Fibroblast of pulmonary artery (primary cell): ENCODE measurements at regions not wholly inside any gene's neighbourhood (a gene's known extent, or its start where the extent isn't known, plus 50 kb on each side); places are given as distances from the start of the nearest gene placed in this dataset.
"Not testable (repeated sequence)": the region's sequence is repeated elsewhere in the genome, so short reads cannot be mapped to it uniquely, and the experiment has no call there.

ENCODE experiments used
- DNase-seq: peaks from one replicate; pipeline ENCODE4 v3.0.0-alpha.2; 2010; ENCODE audit warnings: low read depth
- H3K4me3 ChIP-seq: replicated peaks from 2 replicates; pipeline ENCODE4 v1.5.1; 2011; ENCODE audit warnings: low read depth, mild to moderate bottlenecking, control low read depth, low read length, moderate library complexity
- CTCF ChIP-seq: IDR thresholded peaks from 2 replicates; pipeline ENCODE4 v1.5.1; 2011; ENCODE audit warnings: mild to moderate bottlenecking, control low read depth, low read length, inconsistent platforms; ENCODE audit errors: missing control alignments

- no peak overlapping the region for H3K4me3 ChIP-seq
- TF ChIP-seq CTCF = no peak
- DNase-seq = no peak
These were observed 312.2 kb downstream of the FAT4 start for GRCh38 chr4:125626946-125627345.

GRCh38 chr4:125639182-125639621 lies 324.4 kb downstream of the FAT4 start:
- DNase-seq = no peak
- H3K4me3 ChIP-seq = no peak overlapping the region
- no peak for TF ChIP-seq CTCF

- no peak for TF ChIP-seq CTCF
These were observed 326.9 kb downstream of the FAT4 start for GRCh38 chr4:125641611-125642010.

GRCh38 chr4:125642645-125643044 lies 327.9 kb downstream of the FAT4 start:
- no peak for DNase-seq
- no peak overlapping the region for H3K4me3 ChIP-seq
- TF ChIP-seq CTCF = no peak

More at GRCh38 chr4:125641611-125642010, 326.9 kb downstream of the FAT4 start:
- DNase-seq = no peak
- H3K4me3 ChIP-seq = no peak overlapping the region

GRCh38 chr4:125649452-125649851 lies 334.7 kb downstream of the FAT4 start:
- H3K4me3 ChIP-seq = no peak overlapping the region
- TF ChIP-seq CTCF = no peak
- DNase-seq = no peak

- DNase-seq = no peak
- H3K4me3 ChIP-seq = no peak overlapping the region
- TF ChIP-seq CTCF = no peak
These were observed 335.8 kb downstream of the FAT4 start for GRCh38 chr4:125650557-125650956.

GRCh38 chr4:125651707-125652357 lies 337.1 kb downstream of the FAT4 start:
- DNase-seq, H3K4me3 ChIP-seq: not testable (repeated sequence)
